ENCODE measurements at regions not wholly inside any gene's neighbourhood (a gene's known extent, or its start where the extent isn't known, plus 50 kb on each side); places are given as distances from the start of the nearest gene placed in this dataset.

DNA sequence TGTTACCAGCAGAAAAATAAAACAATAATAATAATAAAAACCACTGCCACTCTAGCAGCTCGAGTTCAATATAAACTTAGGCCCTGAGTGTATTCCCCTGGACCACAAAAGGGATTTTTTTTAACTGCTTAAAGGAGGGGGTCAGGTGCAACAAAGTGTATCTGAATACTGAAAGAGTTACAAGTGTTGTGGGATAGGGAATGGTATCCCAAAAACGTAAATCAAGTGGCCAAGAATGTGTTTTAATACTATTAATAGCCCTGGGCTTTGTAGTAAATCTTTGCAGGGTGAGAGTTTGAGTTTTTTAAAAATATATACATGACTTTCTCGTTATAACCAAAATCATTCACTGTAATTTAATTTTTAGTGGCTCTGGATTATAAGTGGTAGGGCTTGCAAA, 860.1 kb upstream of the INTU start:
- no peak for FAIRE-seq
- DNase-seq (ENCODE audit: insufficient read length, low spot score), result no peak
- no peak for TF ChIP-seq POLR2A (IDR thresholded peaks at IDR 0.05; ENCODE audit: low read depth, low read length)
- no peak for TF ChIP-seq TAF1 (IDR thresholded peaks at IDR 0.05; ENCODE audit: low read depth, low read length)
- TF ChIP-seq POLR2AphosphoS5 (IDR thresholded peaks at IDR 0.05; ENCODE audit: low read depth, low read length), result no peak
- no peak for TF ChIP-seq PAX5 (IDR thresholded peaks at IDR 0.05; ENCODE audit: insufficient read depth, low read length, severe bottlenecking)
- no peak for TF ChIP-seq POU2F2 (IDR thresholded peaks at IDR 0.05; ENCODE audit: low read depth, low read length)
- no peak for TF ChIP-seq SPI1 (IDR thresholded peaks at IDR 0.05; ENCODE audit: low read depth, low read length)

DNA sequence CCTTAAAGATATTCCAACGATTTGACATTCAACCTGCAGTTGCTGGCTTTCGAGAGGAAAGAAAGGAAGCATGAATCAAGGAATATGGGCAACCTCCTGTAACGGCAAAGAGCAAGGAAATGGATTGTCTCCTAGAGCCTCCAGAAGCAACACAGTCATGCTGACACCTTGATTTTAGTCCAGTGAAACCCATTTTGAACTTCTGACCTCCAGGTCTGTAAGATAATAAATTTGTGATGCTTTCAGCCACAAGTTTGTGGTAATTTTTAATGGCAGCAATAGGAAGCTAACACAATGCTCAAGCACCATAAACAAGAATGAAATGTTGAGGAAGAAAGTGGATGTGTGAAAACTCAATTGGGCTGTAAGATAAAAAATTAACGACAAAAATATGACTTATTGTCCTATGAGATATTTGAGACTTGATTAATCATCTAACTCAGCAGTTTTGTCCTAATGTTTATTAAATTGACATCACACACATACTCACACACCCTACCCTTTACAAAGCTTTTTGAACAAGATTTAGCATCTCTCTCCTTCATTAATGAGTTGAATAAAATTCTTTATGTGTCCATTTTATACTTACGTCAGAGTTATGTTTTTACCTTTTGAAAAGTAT, 857.2 kb upstream of the INTU start:
- FAIRE-seq (no peak), DNase-seq (ENCODE audit: insufficient read length, low spot score) (no peak)
- TF ChIP-seq POLR2AphosphoS5 (IDR thresholded peaks at IDR 0.05; ENCODE audit: low read depth, low read length) (no peak), SPI1 (IDR thresholded peaks at IDR 0.05; ENCODE audit: low read depth, low read length) (no peak), TAF1 (IDR thresholded peaks at IDR 0.05; ENCODE audit: low read depth, low read length) (no peak), PAX5 (IDR thresholded peaks at IDR 0.05; ENCODE audit: insufficient read depth, low read length, severe bottlenecking) (no peak), POLR2A (IDR thresholded peaks at IDR 0.05; ENCODE audit: low read depth, low read length) (no peak), POU2F2 (IDR thresholded peaks at IDR 0.05; ENCODE audit: low read depth, low read length) (no peak)

DNA sequence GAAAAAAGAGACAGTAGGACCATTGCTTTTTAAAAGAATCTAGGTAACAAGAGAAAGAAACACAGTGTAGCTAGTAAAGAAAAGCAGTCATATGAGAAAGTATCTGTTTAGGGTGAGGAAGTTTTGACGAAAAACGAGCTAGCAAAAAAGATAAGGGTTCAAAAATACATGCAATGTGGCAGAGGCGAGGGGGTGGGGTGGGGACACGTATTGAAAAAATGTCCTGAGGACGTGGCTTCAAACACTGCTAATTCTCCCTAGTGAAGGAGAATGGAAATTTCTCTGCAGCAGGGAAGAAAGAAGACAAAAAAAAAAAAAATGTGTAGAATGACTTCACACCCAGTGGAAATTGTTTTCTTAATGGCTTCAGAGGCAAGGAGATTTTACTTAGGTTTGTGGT, 856.4 kb upstream of the INTU start:
- FAIRE-seq (no peak), DNase-seq (ENCODE audit: insufficient read length, low spot score) (no peak)
- TF ChIP-seq TAF1 (IDR thresholded peaks at IDR 0.05; ENCODE audit: low read depth, low read length), result no peak

DNA sequence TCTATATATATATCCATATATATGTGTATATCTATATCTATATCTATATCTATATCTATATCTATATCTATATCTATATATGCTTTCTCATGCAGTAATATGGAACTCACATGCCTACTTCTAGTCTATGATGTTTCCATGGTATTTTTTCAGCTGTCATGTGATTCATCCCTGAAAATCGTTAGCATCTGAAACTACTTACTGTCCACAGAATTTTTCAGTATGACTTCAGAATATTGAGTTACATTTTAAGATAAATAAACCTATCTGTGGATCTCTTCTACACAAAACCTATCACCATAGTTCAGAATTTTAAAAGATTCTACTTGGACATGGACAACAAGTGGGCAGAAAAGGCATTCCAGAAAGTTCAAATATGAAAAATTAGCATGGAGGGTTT, 855.1 kb upstream of the INTU start:
- TF ChIP-seq POLR2AphosphoS5 (IDR thresholded peaks at IDR 0.05; ENCODE audit: low read depth, low read length), result no peak
- TF ChIP-seq PAX5 (IDR thresholded peaks at IDR 0.05; ENCODE audit: insufficient read depth, low read length, severe bottlenecking), result no peak
- TF ChIP-seq POU2F2 (IDR thresholded peaks at IDR 0.05; ENCODE audit: low read depth, low read length), result no peak
- no peak for TF ChIP-seq SPI1 (IDR thresholded peaks at IDR 0.05; ENCODE audit: low read depth, low read length)
- no peak for TF ChIP-seq TAF1 (IDR thresholded peaks at IDR 0.05; ENCODE audit: low read depth, low read length)
- TF ChIP-seq POLR2A (IDR thresholded peaks at IDR 0.05; ENCODE audit: low read depth, low read length), result no peak
- FAIRE-seq, result no peak
- DNase-seq (ENCODE audit: insufficient read length, low spot score), result no peak

DNA sequence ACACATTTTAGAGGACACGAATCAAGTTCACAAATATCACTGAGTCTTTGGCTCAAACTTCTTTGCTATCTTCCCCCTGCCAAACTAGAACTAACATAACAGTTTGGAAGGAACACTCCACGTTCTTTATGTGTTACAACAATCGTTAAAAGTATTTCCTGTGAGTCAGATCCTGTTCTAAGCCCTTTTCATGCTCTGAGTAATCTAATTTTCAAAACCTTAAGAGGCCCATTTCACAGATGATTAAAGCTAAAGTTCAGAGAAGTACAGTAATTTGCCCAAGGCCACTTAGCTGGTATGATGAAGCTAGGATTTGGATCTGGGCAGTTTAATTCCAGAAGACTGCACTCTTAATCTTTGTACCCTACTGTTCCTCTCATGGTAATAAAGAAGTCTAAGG, 854.4 kb upstream of the INTU start:
- TF ChIP-seq POLR2A (IDR thresholded peaks at IDR 0.05; ENCODE audit: low read depth, low read length) (no peak), POU2F2 (IDR thresholded peaks at IDR 0.05; ENCODE audit: low read depth, low read length) (no peak)
- FAIRE-seq (no peak), DNase-seq (ENCODE audit: insufficient read length, low spot score) (no peak)

DNA sequence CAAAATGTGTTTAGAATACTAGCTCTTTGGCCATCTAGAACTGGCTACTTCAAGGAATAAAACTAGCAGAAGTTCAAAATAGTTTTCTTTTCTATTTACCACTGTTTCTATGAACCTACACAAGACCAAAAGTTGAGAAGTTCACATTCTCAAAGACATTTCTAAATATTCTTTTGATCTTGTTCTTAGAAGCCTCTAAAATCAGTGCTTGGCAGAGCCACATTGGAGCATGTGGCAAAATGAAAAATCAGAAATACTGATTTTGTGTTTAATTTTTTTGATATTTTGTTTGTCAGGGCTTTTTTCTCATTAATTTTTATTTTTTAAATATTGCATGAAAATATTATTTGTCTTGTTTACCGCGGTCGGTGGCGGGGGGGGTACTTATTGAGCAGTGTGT, 853.8 kb upstream of the INTU start:
- TF ChIP-seq TAF1 (IDR thresholded peaks at IDR 0.05; ENCODE audit: low read depth, low read length) (no peak), POLR2AphosphoS5 (IDR thresholded peaks at IDR 0.05; ENCODE audit: low read depth, low read length) (no peak), POLR2A (IDR thresholded peaks at IDR 0.05; ENCODE audit: low read depth, low read length) (no peak), SPI1 (IDR thresholded peaks at IDR 0.05; ENCODE audit: low read depth, low read length) (no peak), POU2F2 (IDR thresholded peaks at IDR 0.05; ENCODE audit: low read depth, low read length) (no peak), PAX5 (IDR thresholded peaks at IDR 0.05; ENCODE audit: insufficient read depth, low read length, severe bottlenecking) (no peak)
- FAIRE-seq, result no peak
- DNase-seq (ENCODE audit: insufficient read length, low spot score), result no peak

DNA sequence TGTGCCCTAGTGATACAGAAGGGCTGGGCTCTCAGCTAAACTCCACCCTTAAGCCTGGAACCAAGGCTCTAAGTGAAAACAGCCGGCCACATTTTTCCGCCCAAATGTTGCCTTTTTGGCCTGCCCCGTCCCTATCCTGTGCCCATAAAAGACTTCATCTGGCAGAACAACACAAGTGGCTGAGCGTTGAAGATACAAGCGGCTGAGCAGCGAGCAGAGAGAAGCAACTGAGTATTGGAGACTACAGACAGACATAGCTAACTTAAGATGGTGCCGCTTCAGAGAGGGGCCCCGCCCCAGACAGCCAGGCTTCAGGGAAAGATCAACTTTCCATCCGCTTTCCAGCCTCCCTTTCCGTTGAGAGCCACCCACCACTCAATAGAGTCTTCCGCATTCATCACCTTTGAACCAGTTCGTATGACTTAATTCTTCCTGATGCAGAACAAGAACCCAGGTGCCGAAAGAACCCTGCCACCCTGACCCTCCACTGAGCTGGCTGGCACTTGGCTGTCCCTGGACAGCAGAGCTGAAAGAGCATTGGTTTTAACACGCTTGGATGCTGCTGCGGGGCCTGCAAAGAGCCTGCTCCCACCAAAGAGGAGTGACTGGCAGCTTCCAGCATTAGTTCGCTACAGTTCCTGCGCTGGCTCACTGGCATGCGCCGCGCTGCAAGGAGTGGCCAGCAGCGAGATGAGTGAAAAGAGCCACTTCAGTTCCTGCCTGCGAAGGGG, 853.2 kb upstream of the INTU start:
- DNase-seq (ENCODE audit: insufficient read length, low spot score) (no peak), FAIRE-seq (no peak)

DNA sequence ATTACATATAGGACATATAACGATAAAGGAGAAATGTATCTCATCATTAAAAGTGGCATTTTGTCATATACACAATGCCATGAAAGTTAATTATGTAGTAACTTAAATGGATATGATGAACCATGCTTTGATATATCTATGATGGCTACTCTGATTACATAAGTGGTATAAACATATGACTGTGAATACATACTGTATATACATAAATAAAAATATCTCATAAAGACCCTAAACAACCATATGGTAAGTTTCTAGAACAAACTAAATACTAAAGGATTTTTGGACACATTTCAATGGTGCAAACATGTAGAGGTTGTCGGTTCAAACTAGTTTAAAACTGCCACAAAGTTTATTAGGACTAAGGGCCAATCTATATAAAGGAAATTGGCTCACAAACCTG, 849.6 kb upstream of the INTU start:
- DNase-seq (ENCODE audit: insufficient read length, low spot score) (no peak), FAIRE-seq (no peak)

More for the DNA sequence above, 853.2 kb upstream of the INTU start:
- TF ChIP-seq TAF1 (IDR thresholded peaks at IDR 0.05; ENCODE audit: low read depth, low read length) (no peak), PAX5 (IDR thresholded peaks at IDR 0.05; ENCODE audit: insufficient read depth, low read length, severe bottlenecking) (no peak), POLR2AphosphoS5 (IDR thresholded peaks at IDR 0.05; ENCODE audit: low read depth, low read length) (no peak), POLR2A (IDR thresholded peaks at IDR 0.05; ENCODE audit: low read depth, low read length) (no peak), POU2F2 (IDR thresholded peaks at IDR 0.05; ENCODE audit: low read depth, low read length) (no peak), SPI1 (IDR thresholded peaks at IDR 0.05; ENCODE audit: low read depth, low read length) (no peak)

DNA sequence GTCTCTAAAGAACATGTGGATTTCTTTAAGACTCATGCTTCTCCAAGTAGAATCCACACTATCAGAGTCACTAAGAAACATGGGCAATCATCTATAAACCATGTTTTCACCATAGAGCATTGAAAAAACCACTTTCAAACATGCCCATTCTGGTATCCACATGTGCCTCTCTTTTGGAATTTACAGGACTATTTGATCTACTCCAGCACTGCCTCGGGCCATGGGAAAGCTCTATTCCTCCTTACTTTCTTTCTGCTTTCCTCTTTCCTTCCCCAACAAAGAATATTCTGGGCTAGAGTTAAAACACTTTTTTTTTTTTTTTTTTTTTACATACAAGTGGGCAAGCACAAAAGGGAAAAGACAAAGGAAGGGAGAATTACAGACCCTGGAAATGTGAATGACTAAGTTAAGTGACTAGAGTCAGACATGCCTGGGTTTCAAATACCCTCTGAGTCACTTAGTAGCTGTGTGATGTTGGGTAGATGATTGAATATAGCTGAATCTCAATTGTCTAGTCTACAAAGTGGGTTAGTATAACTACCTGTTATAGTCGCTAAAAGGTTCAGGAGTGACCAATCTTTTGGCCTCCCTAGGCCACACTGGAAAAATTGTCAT, 847.7 kb upstream of the INTU start:
- DNase-seq (ENCODE audit: insufficient read length, low spot score), result no peak

More for the DNA sequence above, 849.6 kb upstream of the INTU start:
- TF ChIP-seq POLR2AphosphoS5 (IDR thresholded peaks at IDR 0.05; ENCODE audit: low read depth, low read length) (no peak), TAF1 (IDR thresholded peaks at IDR 0.05; ENCODE audit: low read depth, low read length) (no peak), POU2F2 (IDR thresholded peaks at IDR 0.05; ENCODE audit: low read depth, low read length) (no peak), PAX5 (IDR thresholded peaks at IDR 0.05; ENCODE audit: insufficient read depth, low read length, severe bottlenecking) (no peak), SPI1 (IDR thresholded peaks at IDR 0.05; ENCODE audit: low read depth, low read length) (no peak), POLR2A (IDR thresholded peaks at IDR 0.05; ENCODE audit: low read depth, low read length) (no peak)

More for the DNA sequence above, 847.7 kb upstream of the INTU start:
- TF ChIP-seq SPI1 (IDR thresholded peaks at IDR 0.05; ENCODE audit: low read depth, low read length), result no peak
- no peak for TF ChIP-seq TAF1 (IDR thresholded peaks at IDR 0.05; ENCODE audit: low read depth, low read length)
- TF ChIP-seq POLR2A (IDR thresholded peaks at IDR 0.05; ENCODE audit: low read depth, low read length), result no peak
- TF ChIP-seq POLR2AphosphoS5 (IDR thresholded peaks at IDR 0.05; ENCODE audit: low read depth, low read length), result no peak
- no peak for TF ChIP-seq PAX5 (IDR thresholded peaks at IDR 0.05; ENCODE audit: insufficient read depth, low read length, severe bottlenecking)
- TF ChIP-seq POU2F2 (IDR thresholded peaks at IDR 0.05; ENCODE audit: low read depth, low read length), result no peak
- FAIRE-seq, result no peak
